ENCODE measurements at regions not wholly inside any gene's neighbourhood (a gene's known extent, or its start where the extent isn't known, plus 50 kb on each side); places are given as distances from the start of the nearest gene placed in this dataset.

DNA sequence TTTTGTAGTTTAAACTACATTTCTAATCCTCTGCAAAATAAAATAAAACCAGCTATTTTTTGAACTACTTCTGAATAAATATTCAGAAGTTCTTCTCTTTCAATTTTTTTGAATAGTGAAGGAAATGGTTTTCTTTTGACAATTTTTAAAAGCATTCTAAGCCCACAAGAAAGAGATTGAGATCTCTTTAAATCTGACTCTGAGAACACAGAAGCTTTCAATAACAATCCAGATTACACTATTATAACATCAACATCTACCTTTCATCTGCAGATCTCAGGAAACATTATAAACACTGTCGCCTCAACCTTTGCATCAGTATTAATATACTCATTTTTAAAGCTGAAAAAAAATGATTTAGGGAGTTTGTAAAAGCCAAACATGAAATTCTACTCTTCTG, 247.5 kb upstream of the PREP start:
- DNase-seq (ENCODE audit: low read depth): no peak

DNA sequence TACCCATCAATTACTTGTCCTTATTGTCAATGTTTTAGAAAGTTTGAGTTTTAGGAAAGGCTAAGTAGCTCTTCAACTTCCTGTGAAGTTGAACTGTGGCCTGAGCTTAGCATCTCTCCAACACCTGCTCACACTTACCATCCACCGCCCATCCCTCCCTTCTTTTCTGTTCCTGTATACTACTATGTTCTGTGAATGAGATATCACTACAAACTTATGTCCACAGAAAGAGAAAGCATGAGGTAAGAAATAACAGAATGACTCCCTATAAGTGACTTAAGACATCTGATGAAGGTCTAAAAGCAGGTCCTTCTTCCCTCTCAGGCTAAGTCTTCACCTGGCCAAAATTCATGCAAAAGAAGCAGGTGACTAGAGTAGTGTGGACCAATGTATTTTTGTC, 246.3 kb upstream of the PREP start:
- no peak for DNase-seq (ENCODE audit: low read depth)

DNA sequence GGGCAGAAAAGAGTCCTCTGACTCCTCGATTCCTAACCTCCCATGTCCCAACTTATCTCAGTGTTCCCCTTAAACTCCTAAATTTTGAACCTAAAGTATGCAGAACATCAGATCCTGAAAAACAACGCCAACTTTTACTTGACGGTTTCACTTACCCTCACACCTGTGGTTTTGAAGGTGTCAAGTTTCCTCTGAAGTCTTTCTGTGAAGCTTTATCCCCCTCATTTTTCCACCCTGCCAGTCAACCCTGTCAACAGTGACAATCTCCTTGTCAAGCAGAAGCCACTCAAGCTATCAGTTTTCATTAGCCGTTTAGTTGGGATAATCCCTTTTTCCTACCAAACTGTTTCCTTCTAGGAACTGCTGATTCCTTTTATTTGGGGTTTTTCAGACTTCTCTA, 245.4 kb upstream of the PREP start:
- DNase-seq (ENCODE audit: low read depth): no peak

GRCh38 chr6:105646391-105646867, 243.5 kb upstream of the PREP start:
- DNase-seq (ENCODE audit: low read depth): no peak

DNA sequence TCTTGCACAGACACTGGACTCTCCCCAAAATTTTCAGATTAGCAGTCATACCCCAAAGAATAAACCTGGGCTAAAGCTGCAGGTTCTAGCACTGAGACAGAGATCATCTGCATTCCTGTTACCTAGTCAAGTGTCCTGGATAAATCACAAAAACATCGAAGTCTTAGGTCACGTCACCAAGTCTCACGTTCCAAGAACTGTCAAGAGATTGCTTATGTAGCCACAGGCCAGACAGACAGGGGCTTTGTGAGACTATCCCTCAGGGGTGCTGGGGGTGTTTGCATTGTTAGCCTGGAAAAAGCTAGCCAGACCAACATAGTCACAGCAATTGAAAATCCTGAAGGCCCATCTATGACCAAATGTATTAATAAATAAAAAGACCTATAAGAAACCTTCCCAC, 243.1 kb upstream of the PREP start:
- DNase-seq (ENCODE audit: low read depth): no peak

- DNase-seq (ENCODE audit: low read depth): no peak
These were observed 242.3 kb upstream of the PREP start for GRCh38 chr6:105645156-105645555.

DNA sequence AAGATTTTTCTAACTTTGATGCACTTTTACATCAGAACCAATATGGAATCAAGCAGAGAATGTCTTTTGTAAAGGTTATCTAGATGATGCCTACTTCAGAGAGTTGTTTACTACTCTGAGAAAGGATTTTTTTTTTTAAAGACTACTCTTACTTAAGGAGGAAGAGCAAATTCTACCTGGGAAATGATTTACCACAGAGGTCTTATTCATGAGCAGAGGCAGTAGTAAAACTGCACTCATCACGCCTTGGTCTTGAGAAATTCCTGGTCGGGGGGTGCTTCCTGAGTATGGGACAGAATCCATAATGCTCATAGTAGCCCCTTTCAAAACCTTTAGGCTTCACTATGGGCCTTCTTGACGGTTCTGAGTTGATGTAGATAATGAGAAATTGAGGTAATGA, 241.8 kb upstream of the PREP start:
- no peak for DNase-seq (ENCODE audit: low read depth)

GRCh38 chr6:105644073-105644489, 241.2 kb upstream of the PREP start:
- DNase-seq (ENCODE audit: low read depth): no peak

GRCh38 chr6:105642708-105643107, 239.8 kb upstream of the PREP start:
- DNase-seq (ENCODE audit: low read depth): no peak

GRCh38 chr6:105641504-105641903, 238.6 kb upstream of the PREP start:
- DNase-seq (ENCODE audit: low read depth): no peak

DNA sequence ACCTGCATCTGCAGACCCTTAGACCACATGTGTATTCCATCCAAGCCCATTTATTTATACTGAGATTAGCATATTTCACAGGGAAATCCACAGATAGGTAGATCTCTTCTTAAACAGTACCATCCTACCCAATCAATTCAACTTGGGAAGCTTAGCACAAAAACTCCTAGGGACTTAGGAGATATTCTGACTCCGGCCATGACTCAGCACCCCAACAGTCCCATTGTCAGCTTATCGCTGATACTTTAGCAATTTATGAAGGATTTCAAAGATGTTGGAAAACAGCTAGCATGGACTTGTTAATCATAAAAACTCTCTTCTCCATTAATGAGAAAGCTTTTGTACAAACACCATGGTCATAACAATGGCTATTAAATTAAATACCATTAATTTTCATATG, 236.2 kb upstream of the PREP start:
- DNase-seq (ENCODE audit: low read depth): no peak

- DNase-seq (ENCODE audit: low read depth): no peak
These were observed 230.9 kb upstream of the PREP start for GRCh38 chr6:105633814-105634213.

DNA sequence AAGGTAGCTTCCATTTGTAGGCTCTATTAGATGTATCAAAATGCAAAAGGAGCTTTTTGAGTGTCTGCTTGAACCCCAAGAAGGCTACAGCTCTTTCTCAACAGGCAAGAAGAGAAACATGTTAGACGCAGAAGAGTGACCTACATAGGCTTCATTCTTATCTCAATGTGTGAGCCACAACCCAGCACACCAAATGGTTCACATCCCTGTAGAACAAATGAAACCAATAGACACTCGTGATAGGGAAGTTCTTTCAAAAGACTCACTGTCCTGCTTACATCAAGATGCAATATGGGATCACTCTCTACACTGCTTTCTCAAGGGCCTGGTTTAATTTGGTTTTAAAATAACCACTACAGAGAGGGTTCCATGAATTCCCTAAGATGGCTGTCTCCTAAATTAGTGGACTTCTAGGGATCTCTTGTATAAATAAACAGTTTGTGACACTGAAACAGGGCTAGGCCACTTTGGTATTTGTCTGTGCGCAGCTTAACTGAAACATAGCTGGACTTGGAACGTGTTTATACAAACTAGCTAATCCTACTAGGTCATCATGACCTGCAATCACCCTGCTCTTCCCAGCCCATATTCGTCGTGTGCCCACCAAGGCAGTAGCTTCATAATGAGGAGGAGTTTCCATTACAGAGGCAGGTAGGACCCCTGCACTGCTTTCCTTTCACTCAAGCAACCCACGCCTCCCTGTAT, 225.4 kb upstream of the PREP start:
- no peak for DNase-seq (ENCODE audit: low read depth)

GRCh38 chr6:105626295-105627158, 223.6 kb upstream of the PREP start:
- no peak for DNase-seq (ENCODE audit: low read depth)

DNA sequence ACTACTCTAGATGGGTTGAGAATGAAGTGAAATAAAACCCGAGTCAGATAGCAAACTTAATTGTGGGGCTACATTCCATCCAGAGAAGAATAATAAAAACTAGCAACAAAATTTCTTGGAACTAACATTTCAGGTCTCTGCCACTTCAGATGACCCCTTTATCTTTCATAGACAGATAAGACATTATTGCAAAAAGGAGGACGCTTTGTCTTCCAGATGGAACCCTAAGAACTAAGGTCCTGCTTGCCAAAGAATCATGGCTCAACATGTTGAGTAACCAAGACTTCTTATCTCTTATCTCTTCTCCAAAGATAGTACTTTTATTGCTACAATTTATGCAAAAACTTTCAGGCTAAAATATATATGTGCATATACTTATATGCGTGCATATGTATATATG, 221.1 kb upstream of the PREP start:
- no peak for DNase-seq (ENCODE audit: low read depth)

- no peak for DNase-seq (ENCODE audit: low read depth)
These were observed 219.3 kb upstream of the PREP start for GRCh38 chr6:105622226-105622625.

DNA sequence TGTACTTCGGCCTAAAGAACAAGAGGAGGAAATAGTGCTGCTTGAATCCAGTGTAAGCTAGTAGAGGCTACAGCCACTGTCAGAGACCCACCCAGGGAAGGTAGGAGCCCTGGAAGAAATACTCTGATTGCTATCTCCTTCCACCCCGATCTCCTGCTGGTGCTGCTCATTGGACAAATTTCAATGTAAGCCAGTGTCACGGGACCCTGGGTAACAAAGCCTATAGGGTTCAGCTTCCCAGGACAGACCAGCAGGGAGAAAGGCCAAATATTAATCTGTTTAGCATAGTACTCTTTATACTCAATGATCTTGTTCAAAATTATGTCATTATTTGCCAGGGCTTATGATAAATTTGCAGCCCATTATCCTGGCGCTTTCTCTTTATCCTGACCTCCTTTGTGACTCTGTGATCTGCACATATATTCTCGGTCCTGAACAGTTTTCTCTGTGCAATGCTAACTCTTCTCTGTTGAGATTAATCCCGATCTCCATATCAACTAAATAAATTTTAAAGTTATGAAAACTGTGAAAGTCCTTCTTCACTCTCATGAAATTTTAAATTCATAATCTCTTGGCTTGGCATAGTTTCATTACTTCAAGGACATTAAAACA, 218.8 kb upstream of the PREP start:
- DNase-seq (ENCODE audit: low read depth): no peak

- no peak for DNase-seq (ENCODE audit: low read depth)
These were observed 218.0 kb upstream of the PREP start for GRCh38 chr6:105620878-105621277.

DNA sequence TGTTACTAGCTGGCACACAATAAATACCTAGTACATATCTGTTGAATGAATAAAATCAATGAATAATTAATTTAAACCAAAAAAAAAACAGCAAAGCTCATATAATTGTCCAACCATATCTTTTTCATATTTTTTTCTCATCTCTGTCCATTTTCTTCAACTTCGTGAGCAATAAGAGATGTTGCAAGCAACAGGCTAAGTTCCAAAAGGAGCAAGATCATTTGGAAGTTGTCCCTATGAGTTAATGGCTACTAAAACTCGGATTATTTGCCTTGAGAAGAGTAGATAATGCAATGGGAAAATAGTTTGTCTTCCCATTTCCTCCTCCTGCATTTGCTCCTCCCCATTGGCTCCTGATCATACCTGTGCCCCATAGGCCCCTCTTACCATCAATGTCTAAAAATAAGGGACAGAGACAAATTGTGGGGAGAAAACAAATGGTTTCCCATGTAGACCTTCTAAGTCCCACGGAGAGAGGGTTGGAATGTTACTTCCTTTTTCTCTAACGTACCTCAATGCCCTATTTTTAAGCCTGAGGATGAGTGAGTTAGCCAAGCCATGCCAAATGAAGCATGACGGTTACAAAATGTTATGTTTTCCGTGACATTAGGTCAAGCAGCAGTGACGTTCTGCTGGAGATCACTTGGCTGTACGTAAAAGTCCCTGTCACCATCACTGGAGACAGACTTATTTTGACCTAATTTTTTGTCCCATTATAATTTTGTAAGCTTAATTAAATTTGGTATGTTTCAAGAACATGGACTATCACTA, 217.3 kb upstream of the PREP start:
- DNase-seq (ENCODE audit: low read depth): no peak

- no peak for DNase-seq (ENCODE audit: low read depth)
These were observed 215.4 kb upstream of the PREP start for GRCh38 chr6:105618247-105618646.

DNA sequence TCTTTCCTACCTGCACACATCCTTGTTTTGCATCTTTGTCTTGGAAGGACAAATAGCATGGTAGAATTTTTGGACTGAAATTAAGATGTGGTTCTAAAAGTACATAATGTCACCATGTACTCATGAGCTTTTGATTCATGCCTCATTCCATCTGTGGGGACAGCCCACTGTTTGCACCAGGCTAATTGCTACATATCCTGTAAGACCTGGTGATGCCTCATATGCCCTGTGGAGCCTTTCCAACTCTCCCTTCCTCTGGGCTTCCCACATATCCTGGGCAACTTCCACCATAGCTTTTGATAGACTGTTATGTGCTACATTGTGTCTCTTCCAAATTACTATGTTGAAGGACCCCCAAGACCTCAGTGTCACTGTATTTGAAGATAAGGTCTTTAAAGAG, 213.6 kb upstream of the PREP start:
- no peak for DNase-seq (ENCODE audit: low read depth)

- DNase-seq (ENCODE audit: low read depth): no peak
These were observed 208.7 kb upstream of the PREP start for GRCh38 chr6:105611606-105612005.
